Ishikawa (cell line): ENCODE measurements at regions not wholly inside any gene's neighbourhood (a gene's known extent, or its start where the extent isn't known, plus 50 kb on each side); places are given as distances from the start of the nearest gene placed in this dataset.

Experiments
- CEBPB ChIP-seq: IDR thresholded peaks from 2 replicates; pipeline ENCODE4 v1.6.1; 2012
- CREB1 ChIP-seq: IDR thresholded peaks from 2 replicates; pipeline ENCODE4 v1.6.1; 2012; ENCODE audit warnings: low read depth
- EGR1 ChIP-seq: IDR thresholded peaks from 2 replicates; pipeline ENCODE4 v1.6.1; 2012
- EP300 ChIP-seq: IDR thresholded peaks from 2 replicates; pipeline ENCODE4 v1.6.1; 2012; ENCODE audit warnings: borderline replicate concordance
- FOXM1 ChIP-seq: IDR thresholded peaks from 2 replicates; pipeline ENCODE4 v1.6.1; 2012; ENCODE audit warnings: low read depth, borderline replicate concordance
- MAX ChIP-seq: IDR thresholded peaks from 2 replicates; pipeline ENCODE4 v1.6.1; 2012
- NFIC ChIP-seq: IDR thresholded peaks from 2 replicates; pipeline ENCODE4 v1.6.1; 2012
- RAD21 ChIP-seq: IDR thresholded peaks from 2 replicates; pipeline ENCODE4 v1.6.1; 2012; ENCODE audit warnings: low read depth
- TAF1 ChIP-seq: IDR thresholded peaks from 2 replicates; pipeline ENCODE4 v1.6.1; 2012; ENCODE audit warnings: low read depth, mild to moderate bottlenecking
- TCF12 ChIP-seq: IDR thresholded peaks from 2 replicates; pipeline ENCODE4 v1.6.1; 2012; ENCODE audit warnings: low read depth
- TEAD4 ChIP-seq: IDR thresholded peaks from 2 replicates; pipeline ENCODE4 v1.6.1; 2012
- YY1 ChIP-seq: IDR thresholded peaks from 2 replicates; pipeline ENCODE4 v1.6.1; 2012; ENCODE audit warnings: low read depth
- ZBTB7A ChIP-seq: IDR thresholded peaks from 2 replicates; pipeline ENCODE4 v1.6.1; 2012; ENCODE audit warnings: low read depth
- TF ChIP-seq, protein P1 (sequence below): IDR thresholded peaks from 2 replicates; pipeline ENCODE4 v1.6.1; 2012; ENCODE audit warnings: low read depth, mild to moderate bottlenecking
- TF ChIP-seq, protein P2 (sequence below): IDR thresholded peaks from 2 replicates; pipeline ENCODE4 v1.6.1; 2012

DNA sequence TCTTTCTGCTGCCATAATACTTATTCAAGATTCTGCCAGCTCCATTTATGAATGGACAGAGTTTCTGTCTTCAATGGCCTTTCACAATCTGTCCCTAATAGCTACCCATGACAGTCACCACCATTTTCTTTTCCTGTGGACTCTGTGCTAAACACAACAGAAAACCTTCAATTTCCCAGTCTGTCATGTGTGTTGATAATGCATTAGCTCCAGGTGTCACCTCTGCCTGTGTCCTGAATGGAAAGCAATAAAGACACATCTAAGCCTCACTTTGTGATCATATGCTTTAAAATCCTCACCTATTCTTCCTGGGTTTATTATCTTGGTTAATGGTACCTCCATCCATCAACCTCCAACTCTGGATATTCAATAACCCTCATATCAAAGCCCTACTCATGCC, 772.2 kb downstream of the DCDC2C start:
- TF ChIP-seq CREB1: no peak
- TF ChIP-seq EP300: no peak
- TF ChIP-seq CEBPB: no peak
- TF ChIP-seq RAD21: no peak
- no peak for TF ChIP-seq ZBTB7A
- TF ChIP-seq FOXM1: no peak
- TF ChIP-seq TEAD4: no peak

- no peak for TF ChIP-seq EP300
- TF ChIP-seq RAD21: no peak
- no peak for TF ChIP-seq ZBTB7A
- no peak for TF ChIP-seq EGR1
- TF ChIP-seq NFIC: no peak
- TF ChIP-seq TAF1: no peak
- no peak for TF ChIP-seq TEAD4
- no peak for TF ChIP-seq CREB1
- no peak for TF ChIP-seq MAX
- no peak for TF ChIP-seq FOXM1
- TF ChIP-seq, protein P1, sequence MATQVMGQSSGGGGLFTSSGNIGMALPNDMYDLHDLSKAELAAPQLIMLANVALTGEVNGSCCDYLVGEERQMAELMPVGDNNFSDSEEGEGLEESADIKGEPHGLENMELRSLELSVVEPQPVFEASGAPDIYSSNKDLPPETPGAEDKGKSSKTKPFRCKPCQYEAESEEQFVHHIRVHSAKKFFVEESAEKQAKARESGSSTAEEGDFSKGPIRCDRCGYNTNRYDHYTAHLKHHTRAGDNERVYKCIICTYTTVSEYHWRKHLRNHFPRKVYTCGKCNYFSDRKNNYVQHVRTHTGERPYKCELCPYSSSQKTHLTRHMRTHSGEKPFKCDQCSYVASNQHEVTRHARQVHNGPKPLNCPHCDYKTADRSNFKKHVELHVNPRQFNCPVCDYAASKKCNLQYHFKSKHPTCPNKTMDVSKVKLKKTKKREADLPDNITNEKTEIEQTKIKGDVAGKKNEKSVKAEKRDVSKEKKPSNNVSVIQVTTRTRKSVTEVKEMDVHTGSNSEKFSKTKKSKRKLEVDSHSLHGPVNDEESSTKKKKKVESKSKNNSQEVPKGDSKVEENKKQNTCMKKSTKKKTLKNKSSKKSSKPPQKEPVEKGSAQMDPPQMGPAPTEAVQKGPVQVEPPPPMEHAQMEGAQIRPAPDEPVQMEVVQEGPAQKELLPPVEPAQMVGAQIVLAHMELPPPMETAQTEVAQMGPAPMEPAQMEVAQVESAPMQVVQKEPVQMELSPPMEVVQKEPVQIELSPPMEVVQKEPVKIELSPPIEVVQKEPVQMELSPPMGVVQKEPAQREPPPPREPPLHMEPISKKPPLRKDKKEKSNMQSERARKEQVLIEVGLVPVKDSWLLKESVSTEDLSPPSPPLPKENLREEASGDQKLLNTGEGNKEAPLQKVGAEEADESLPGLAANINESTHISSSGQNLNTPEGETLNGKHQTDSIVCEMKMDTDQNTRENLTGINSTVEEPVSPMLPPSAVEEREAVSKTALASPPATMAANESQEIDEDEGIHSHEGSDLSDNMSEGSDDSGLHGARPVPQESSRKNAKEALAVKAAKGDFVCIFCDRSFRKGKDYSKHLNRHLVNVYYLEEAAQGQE: no peak
- TF ChIP-seq YY1: no peak
- no peak for TF ChIP-seq CEBPB
- TF ChIP-seq TCF12: no peak
- TF ChIP-seq, protein P2, sequence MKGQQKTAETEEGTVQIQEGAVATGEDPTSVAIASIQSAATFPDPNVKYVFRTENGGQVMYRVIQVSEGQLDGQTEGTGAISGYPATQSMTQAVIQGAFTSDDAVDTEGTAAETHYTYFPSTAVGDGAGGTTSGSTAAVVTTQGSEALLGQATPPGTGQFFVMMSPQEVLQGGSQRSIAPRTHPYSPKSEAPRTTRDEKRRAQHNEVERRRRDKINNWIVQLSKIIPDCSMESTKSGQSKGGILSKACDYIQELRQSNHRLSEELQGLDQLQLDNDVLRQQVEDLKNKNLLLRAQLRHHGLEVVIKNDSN: no peak
Observed at GRCh38 chr2:4483050-4483449, 779.7 kb downstream of the DCDC2C start.

GRCh38 chr2:4486971-4487370, 783.6 kb downstream of the DCDC2C start:
- no peak for TF ChIP-seq CEBPB
- TF ChIP-seq ZBTB7A: no peak
- TF ChIP-seq, protein P2: no peak
- no peak for TF ChIP-seq CREB1
- no peak for TF ChIP-seq TCF12
- no peak for TF ChIP-seq TAF1
- TF ChIP-seq RAD21: no peak
- no peak for TF ChIP-seq TEAD4

DNA sequence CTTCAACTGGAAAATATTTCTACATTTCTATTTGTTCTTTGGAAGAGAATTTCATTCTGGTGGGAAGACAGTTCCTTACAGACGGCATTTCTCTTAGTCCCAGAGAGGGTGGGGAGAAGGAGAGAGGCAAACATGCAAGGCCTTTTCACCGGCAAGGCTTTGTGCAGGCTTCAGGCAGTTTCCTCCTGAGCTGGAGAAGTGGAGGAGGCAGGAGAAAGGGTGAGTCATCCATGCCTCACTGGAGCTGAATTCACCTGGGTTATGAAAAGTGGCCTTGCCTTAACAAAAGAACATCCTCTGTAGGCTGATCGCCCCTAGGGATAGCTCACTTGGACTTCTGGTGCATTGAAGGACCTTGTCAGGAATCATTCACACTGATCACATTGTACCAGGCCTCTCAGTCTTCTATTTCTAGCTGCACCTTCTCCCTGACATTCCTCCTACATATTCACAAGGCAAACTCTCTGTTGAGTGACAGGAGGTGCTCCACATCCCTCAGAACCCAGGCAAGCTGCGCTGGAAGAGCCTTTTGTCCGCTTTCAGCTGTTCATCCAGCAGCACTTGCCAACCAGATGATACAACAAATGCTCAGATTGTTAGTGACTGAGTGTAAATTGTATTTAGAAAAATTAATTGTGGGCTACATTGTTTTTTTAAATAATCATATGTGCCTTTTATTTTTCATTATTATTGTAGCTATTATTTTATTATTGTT, 796.1 kb downstream of the DCDC2C start:
- TF ChIP-seq ZBTB7A (no peak), CEBPB (no peak), TEAD4 (no peak), TCF12 (no peak), CREB1 (no peak), RAD21 (no peak), YY1 (no peak)
- TF ChIP-seq, protein P2: no peak

DNA sequence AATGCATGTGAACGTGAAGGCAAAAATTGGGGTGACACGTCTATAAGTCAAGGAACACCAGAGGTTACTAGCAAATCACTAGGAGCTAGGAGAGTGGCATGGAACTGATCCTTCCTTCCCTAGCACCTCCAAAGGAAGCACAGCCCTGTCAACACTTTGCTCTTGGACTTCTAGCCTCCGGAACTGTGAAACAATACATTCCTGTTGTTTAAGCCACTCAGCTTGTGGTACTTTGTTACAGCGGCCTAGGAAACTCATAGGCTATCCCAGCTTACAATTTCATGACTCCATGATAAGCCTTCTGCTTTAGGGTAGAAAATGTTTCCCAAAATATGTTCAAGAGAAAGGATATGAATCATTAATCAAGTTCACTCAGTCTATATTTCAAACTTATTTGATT, 798.1 kb downstream of the DCDC2C start:
- TF ChIP-seq ZBTB7A (no peak), CEBPB (no peak), EGR1 (no peak), NFIC (no peak), MAX (no peak), FOXM1 (no peak), TAF1 (no peak), CREB1 (no peak), EP300 (no peak), RAD21 (no peak), TCF12 (no peak), TEAD4 (no peak), YY1 (no peak)
- TF ChIP-seq, protein P1: no peak
- TF ChIP-seq, protein P2: no peak
